OCI-LY7 (cell line): ENCODE measurements at regions not wholly inside any gene's neighbourhood (a gene's known extent, or its start where the extent isn't known, plus 50 kb on each side); places are given as distances from the start of the nearest gene placed in this dataset.

Experiments used
- BruUV-seq: library from RNA; stranded (reverse); fragments of 400-500 nt; replicated peaks from 2 replicates; lab custom pipeline; 2021; lab: Mats Ljungman, UMichigan
- CTCF ChIA-PET: fragments of 300-600 bp; sonication (Branson Sonifier 250); formaldehyde crosslinking; loops from one replicate; lab custom pipeline; 2022; ENCODE audit warnings: antibody characterized with exemption; ENCODE audit not compliant: unreplicated experiment; lab: Charles Lee
- POLR2A ChIA-PET: fragments of 300-600 bp; sonication (Branson Sonifier 250); formaldehyde crosslinking; loops from one replicate; lab custom pipeline; 2022; ENCODE audit warnings: antibody characterized with exemption; lab: Charles Lee
- DNase-seq: peaks from one replicate; pipeline ENCODE4 v3.0.0-alpha.2; 2015; ENCODE audit warnings: low spot score
- H2AFZ ChIP-seq: fragments of 200-600 bp; sonication (generic), shearing (Covaris generic); 2 replicates; pipeline ENCODE4 v1.6.1; 2014; ENCODE audit warnings: mild to moderate bottlenecking, antibody characterized with exemption, low read length, moderate library complexity
- H3K27ac ChIP-seq: fragments of 200-600 bp; sonication (generic); 2 replicates; pipeline ENCODE4 v1.5.1; 2014; ENCODE audit warnings: mixed run types, low read depth, mild to moderate bottlenecking, moderate library complexity, low read length, inconsistent platforms; ENCODE audit not compliant: poor library complexity, severe bottlenecking
- H3K36me3 ChIP-seq: fragments of 200-600 bp; sonication (generic); 2 replicates; pipeline ENCODE4 v1.6.1; 2014; ENCODE audit warnings: mild to moderate bottlenecking, antibody characterized with exemption, low read length, moderate library complexity, mixed read lengths; ENCODE audit not compliant: insufficient read depth
- H3K4me1 ChIP-seq: fragments of 200-600 bp; sonication (generic); 2 replicates; pipeline ENCODE4 v1.5.1; 2014; ENCODE audit warnings: mild to moderate bottlenecking, low read length; ENCODE audit not compliant: insufficient read depth, poor library complexity, severe bottlenecking
- H3K4me2 ChIP-seq: fragments of 200-600 bp; sonication (generic); 2 replicates; pipeline ENCODE4 v1.6.1; 2014; ENCODE audit warnings: mild to moderate bottlenecking, low read length
- H3K4me3 ChIP-seq: fragments of 200-600 bp; sonication (generic); 2 replicates; pipeline ENCODE4 v1.5.1; 2014; ENCODE audit warnings: mild to moderate bottlenecking, low read depth, low read length; ENCODE audit not compliant: poor library complexity, severe bottlenecking
- H3K79me2 ChIP-seq: fragments of 200-600 bp; sonication (generic); 2 replicates; pipeline ENCODE4 v1.6.1; 2016; ENCODE audit warnings: low read depth, mild to moderate bottlenecking, low read length, moderate library complexity, mixed read lengths; ENCODE audit not compliant: insufficient read depth
- H3K9me2 ChIP-seq: fragments of 200-600 bp; sonication (generic); 2 replicates; pipeline ENCODE4 v1.6.1; 2016; ENCODE audit warnings: mild to moderate bottlenecking, low read length, mixed read lengths; ENCODE audit not compliant: insufficient read depth
- H3K9me3 ChIP-seq: fragments of 200-600 bp; sonication (generic); 2 replicates; pipeline ENCODE4 v1.6.1; 2014; ENCODE audit warnings: mild to moderate bottlenecking, mixed run types, low read length, mixed read lengths
- H4K20me1 ChIP-seq: fragments of 200-600 bp; sonication (generic); 2 replicates; pipeline ENCODE4 v1.6.1; 2014; ENCODE audit warnings: mild to moderate bottlenecking, antibody characterized with exemption, low read length, moderate library complexity, mixed read lengths; ENCODE audit not compliant: insufficient read depth
- CTCF ChIP-seq: fragments of 200-600 bp; sonication (generic); conservative IDR thresholded peaks from 2 replicates; pipeline ENCODE4 v1.5.1; 2014; ENCODE audit warnings: mild to moderate bottlenecking, antibody characterized with exemption, low read length, moderate library complexity, mixed read lengths
- EZH2phosphoT487 ChIP-seq: fragments of 200-600 bp; sonication (generic); IDR thresholded peaks from 2 replicates; pipeline ENCODE4 v1.6.1; 2018; ENCODE audit warnings: low read depth, borderline replicate concordance, mild to moderate bottlenecking, mixed run types, antibody characterized with exemption, low read length, moderate library complexity, mixed read lengths
- intact Hi-C: fragments of 100-400 bp; cut with micrococcal nuclease; formaldehyde crosslinking; loops from one replicate; pipeline ENCODE4 v1.10.0; 2022; ENCODE audit not compliant: unreplicated experiment

GRCh38 chr5:74407701-74408100 is 232.8 kb downstream of the ENC1 start:
- Histone ChIP-seq H3K4me1 (no peaks in the 10 kb centered on the region), H4K20me1 (no peaks in the 10 kb centered on the region), H3K9me3 (no peaks in the 10 kb centered on the region), H2AFZ (no peak overlapping the region), H3K4me2 (no peak overlapping the region), H3K79me2 (no peaks in the 10 kb centered on the region), H3K36me3 (no peaks in the 10 kb centered on the region), H3K9me2 (no peaks in the 10 kb centered on the region), H3K4me3 (no peak overlapping the region), H3K27ac (no peak overlapping the region)
- BruUV-seq: no TSS peak
- CTCF ChIA-PET: no interaction called here
- no peak for TF ChIP-seq CTCF
- no peak for TF ChIP-seq EZH2phosphoT487
- POLR2A ChIA-PET: interaction anchor here (0.5 to 1.0 kb wide), 2 partner anchors 12 to 222 kb away, joined by 3 to 5 read pairs; no protein-coding TSS in a partner anchor
- DNase-seq: no peak
- intact Hi-C loops: no loop called here

- Histone ChIP-seq H3K79me2 (no peaks in the 10 kb centered on the region), H3K9me2 (no peaks in the 10 kb centered on the region), H3K27ac (no peak overlapping the region), H3K36me3 (no peaks in the 10 kb centered on the region), H3K4me3 (no peak overlapping the region), H4K20me1 (no peaks in the 10 kb centered on the region), H3K4me1 (no peaks in the 10 kb centered on the region), H2AFZ (no peak overlapping the region), H3K9me3 (no peaks in the 10 kb centered on the region), H3K4me2 (no peak overlapping the region)
- ChIA-PET POLR2A (interaction anchor here (0.6 kb wide), 1 partner anchor 1233 kb away, joined by 6 read pairs; no protein-coding TSS in a partner anchor), CTCF (no interaction called here)
- intact Hi-C loops: no loop called here
- no TSS peak for BruUV-seq
- no peak for TF ChIP-seq CTCF
- no peak for TF ChIP-seq EZH2phosphoT487
- DNase-seq: no peak
Observed at GRCh38 chr5:74406844-74407243, 233.7 kb downstream of the ENC1 start.

- no TSS peak for BruUV-seq
- no peaks in the 10 kb centered on the region for H3K4me1 ChIP-seq
- intact Hi-C loops: no loop called here
- no peak overlapping the region for H3K27ac ChIP-seq
- no peaks in the 10 kb centered on the region for H3K36me3 ChIP-seq
- no peaks in the 10 kb centered on the region for H4K20me1 ChIP-seq
- TF ChIP-seq CTCF (no peak), EZH2phosphoT487 (no peak)
- ChIA-PET CTCF (no interaction called here), POLR2A (interaction anchor here (0.7 kb wide), 1 partner anchor 19 kb away, joined by 4 read pairs; no protein-coding TSS in a partner anchor)
- H3K9me2 ChIP-seq: no peaks in the 10 kb centered on the region
- no peak overlapping the region for H2AFZ ChIP-seq
- DNase-seq: no peak
- H3K4me3 ChIP-seq: no peak overlapping the region
- no peak overlapping the region for H3K4me2 ChIP-seq
- no peaks in the 10 kb centered on the region for H3K79me2 ChIP-seq
- H3K9me3 ChIP-seq: no peaks in the 10 kb centered on the region
Observed at GRCh38 chr5:74405593-74405992, 234.9 kb downstream of the ENC1 start.
